ENCODE measurements at regions not wholly inside any gene's neighbourhood (a gene's known extent, or its start where the extent isn't known, plus 50 kb on each side); places are given as distances from the start of the nearest gene placed in this dataset.

DNA sequence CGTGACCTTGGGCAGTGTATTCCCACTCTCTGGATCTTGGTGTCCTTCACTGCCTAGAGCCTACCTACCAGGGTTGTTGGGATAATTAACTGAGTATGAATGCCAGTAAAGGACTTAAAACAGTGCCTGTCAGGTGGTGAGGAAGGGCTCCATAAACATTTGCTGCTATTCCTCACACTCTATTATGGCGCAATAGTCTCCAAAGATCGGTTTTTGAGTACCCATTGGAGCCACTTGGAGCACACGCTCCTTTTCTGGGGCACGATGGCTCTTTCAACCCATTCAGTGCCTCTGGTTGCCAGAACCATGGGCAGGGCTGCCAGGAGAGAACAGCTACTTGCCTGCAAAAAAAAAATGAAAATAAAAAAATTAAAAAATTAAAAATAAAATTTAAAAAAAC is 296.6 kb upstream of the PPARGC1A start:
- TF ChIP-seq, protein P1, sequence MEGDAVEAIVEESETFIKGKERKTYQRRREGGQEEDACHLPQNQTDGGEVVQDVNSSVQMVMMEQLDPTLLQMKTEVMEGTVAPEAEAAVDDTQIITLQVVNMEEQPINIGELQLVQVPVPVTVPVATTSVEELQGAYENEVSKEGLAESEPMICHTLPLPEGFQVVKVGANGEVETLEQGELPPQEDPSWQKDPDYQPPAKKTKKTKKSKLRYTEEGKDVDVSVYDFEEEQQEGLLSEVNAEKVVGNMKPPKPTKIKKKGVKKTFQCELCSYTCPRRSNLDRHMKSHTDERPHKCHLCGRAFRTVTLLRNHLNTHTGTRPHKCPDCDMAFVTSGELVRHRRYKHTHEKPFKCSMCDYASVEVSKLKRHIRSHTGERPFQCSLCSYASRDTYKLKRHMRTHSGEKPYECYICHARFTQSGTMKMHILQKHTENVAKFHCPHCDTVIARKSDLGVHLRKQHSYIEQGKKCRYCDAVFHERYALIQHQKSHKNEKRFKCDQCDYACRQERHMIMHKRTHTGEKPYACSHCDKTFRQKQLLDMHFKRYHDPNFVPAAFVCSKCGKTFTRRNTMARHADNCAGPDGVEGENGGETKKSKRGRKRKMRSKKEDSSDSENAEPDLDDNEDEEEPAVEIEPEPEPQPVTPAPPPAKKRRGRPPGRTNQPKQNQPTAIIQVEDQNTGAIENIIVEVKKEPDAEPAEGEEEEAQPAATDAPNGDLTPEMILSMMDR (IDR thresholded peaks at IDR 0.05; ENCODE audit: low read depth, low read length, missing input control) = no peak
- TF ChIP-seq, protein P2, sequence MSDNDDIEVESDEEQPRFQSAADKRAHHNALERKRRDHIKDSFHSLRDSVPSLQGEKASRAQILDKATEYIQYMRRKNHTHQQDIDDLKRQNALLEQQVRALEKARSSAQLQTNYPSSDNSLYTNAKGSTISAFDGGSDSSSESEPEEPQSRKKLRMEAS (IDR thresholded peaks at IDR 0.05) = no peak
- TF ChIP-seq JUND (IDR thresholded peaks at IDR 0.05) = no peak
- no peak for TF ChIP-seq TAF1 (conservative IDR thresholded peaks at IDR 0.05)
- TF ChIP-seq, protein P3, sequence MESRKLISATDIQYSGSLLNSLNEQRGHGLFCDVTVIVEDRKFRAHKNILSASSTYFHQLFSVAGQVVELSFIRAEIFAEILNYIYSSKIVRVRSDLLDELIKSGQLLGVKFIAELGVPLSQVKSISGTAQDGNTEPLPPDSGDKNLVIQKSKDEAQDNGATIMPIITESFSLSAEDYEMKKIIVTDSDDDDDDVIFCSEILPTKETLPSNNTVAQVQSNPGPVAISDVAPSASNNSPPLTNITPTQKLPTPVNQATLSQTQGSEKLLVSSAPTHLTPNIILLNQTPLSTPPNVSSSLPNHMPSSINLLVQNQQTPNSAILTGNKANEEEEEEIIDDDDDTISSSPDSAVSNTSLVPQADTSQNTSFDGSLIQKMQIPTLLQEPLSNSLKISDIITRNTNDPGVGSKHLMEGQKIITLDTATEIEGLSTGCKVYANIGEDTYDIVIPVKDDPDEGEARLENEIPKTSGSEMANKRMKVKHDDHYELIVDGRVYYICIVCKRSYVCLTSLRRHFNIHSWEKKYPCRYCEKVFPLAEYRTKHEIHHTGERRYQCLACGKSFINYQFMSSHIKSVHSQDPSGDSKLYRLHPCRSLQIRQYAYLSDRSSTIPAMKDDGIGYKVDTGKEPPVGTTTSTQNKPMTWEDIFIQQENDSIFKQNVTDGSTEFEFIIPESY (IDR thresholded peaks at IDR 0.05) = no peak
- no peak for TF ChIP-seq YY1 (IDR thresholded peaks at IDR 0.05)
- TF ChIP-seq, protein P4, sequence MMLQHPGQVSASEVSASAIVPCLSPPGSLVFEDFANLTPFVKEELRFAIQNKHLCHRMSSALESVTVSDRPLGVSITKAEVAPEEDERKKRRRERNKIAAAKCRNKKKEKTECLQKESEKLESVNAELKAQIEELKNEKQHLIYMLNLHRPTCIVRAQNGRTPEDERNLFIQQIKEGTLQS (IDR thresholded peaks at IDR 0.05) = no peak
- TF ChIP-seq RAD21 (IDR thresholded peaks at IDR 0.05) = no peak
- no peak for TF ChIP-seq FOXA1 (IDR thresholded peaks at IDR 0.05)
- no peak for TF ChIP-seq SP1 (IDR thresholded peaks at IDR 0.05)
- no peak for TF ChIP-seq RXRA (IDR thresholded peaks at IDR 0.05)
- TF ChIP-seq, protein P5, sequence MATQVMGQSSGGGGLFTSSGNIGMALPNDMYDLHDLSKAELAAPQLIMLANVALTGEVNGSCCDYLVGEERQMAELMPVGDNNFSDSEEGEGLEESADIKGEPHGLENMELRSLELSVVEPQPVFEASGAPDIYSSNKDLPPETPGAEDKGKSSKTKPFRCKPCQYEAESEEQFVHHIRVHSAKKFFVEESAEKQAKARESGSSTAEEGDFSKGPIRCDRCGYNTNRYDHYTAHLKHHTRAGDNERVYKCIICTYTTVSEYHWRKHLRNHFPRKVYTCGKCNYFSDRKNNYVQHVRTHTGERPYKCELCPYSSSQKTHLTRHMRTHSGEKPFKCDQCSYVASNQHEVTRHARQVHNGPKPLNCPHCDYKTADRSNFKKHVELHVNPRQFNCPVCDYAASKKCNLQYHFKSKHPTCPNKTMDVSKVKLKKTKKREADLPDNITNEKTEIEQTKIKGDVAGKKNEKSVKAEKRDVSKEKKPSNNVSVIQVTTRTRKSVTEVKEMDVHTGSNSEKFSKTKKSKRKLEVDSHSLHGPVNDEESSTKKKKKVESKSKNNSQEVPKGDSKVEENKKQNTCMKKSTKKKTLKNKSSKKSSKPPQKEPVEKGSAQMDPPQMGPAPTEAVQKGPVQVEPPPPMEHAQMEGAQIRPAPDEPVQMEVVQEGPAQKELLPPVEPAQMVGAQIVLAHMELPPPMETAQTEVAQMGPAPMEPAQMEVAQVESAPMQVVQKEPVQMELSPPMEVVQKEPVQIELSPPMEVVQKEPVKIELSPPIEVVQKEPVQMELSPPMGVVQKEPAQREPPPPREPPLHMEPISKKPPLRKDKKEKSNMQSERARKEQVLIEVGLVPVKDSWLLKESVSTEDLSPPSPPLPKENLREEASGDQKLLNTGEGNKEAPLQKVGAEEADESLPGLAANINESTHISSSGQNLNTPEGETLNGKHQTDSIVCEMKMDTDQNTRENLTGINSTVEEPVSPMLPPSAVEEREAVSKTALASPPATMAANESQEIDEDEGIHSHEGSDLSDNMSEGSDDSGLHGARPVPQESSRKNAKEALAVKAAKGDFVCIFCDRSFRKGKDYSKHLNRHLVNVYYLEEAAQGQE (IDR thresholded peaks at IDR 0.05) = no peak
- TF ChIP-seq EGR1 (IDR thresholded peaks at IDR 0.05; ENCODE audit: low read depth in 2 of 2) = no peak
